ENCODE measurements at regions not wholly inside any gene's neighbourhood (a gene's known extent, or its start where the extent isn't known, plus 50 kb on each side); places are given as distances from the start of the nearest gene placed in this dataset.

DNA sequence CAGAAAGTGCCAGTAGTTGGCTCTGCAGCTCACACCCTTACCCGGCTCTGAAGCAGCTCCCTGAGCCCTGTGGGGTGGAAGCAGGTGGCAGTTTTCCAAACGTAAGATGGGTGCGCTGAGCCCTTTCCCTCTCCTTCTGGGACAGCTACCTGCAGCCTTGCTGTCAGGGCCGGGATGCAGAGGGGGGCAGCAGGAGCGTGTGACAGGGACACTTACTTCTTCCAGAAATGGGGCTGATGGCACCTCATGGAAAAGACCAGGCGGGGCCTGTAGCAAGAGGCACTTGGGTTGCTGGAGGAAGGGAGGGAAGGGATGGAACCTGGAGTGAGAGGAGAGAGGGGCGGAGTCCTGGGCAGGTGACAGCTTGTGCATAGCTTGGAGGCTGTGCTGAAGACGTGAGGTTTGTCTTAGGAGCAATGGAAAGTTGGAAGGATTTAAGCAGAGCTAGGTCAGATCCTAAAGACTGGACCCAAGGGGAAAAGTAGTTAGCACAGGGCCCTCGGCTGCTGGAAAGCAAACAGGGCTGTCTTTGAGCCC is 216.8 kb upstream of the RPL38 start:
- no peak for DNase-seq
- H3K27me3 ChIP-seq (ENCODE audit: insufficient read depth, low read depth, severe bottlenecking): no peaks in the 10 kb centered on the region
- no peaks in the 10 kb centered on the region for H3K9me3 ChIP-seq (ENCODE audit: severe bottlenecking)
- no peak overlapping the region for H3K4me3 ChIP-seq (ENCODE audit: low read depth, low read length)
- no peaks in the 10 kb centered on the region for H3K36me3 ChIP-seq
- TF ChIP-seq CTCF (IDR thresholded peaks at IDR 0.05; ENCODE audit: low read depth, low read length): no peak
- no peak overlapping the region for H3K27ac ChIP-seq

- Histone ChIP-seq H3K9me3 (ENCODE audit: severe bottlenecking) (no peaks in the 10 kb centered on the region), H3K27me3 (ENCODE audit: insufficient read depth, low read depth, severe bottlenecking) (no peaks in the 10 kb centered on the region), H3K36me3 (no peaks in the 10 kb centered on the region), H3K27ac (no peak overlapping the region), H3K4me3 (ENCODE audit: low read depth, low read length) (no peak overlapping the region)
- no peak for TF ChIP-seq CTCF (IDR thresholded peaks at IDR 0.05; ENCODE audit: low read depth, low read length)
- no peak for DNase-seq
These were observed 216.1 kb upstream of the RPL38 start for GRCh38 chr17:73987395-73987794.

DNA sequence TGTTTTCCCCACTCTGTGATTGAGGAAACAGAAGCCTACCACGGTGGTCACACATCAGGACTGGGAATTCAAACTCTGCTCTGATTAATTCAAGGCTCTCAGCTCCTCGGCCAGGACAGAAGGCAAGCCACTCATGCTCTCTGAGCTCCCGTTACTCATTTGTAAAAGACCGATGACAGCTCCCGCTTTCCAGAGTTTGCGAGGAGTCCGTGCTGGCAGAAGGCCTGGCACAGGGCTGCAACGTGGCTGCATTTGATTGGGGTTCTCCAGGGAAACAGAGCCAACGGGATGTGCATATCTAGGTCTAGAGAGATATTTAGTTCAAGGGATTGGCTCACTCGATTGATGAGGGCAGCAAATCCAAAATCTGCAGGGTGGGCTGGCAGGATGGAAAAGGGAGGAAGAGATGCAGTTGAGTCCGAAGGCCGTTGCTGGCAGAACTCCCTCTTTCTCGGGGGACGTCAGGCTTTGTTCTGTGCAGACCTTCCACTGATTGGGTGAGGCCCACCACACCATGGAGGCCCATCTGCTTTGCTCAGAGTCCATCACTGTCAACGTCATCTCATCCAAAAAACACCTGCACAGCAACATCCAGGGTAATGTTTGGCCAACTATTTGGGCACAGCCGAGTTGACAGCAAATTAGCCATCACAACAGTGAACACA is 215.5 kb upstream of the RPL38 start:
- H3K9me3 ChIP-seq (ENCODE audit: severe bottlenecking): no peaks in the 10 kb centered on the region
- H3K36me3 ChIP-seq: no peaks in the 10 kb centered on the region
- no peak for DNase-seq
- H3K27me3 ChIP-seq (ENCODE audit: insufficient read depth, low read depth, severe bottlenecking): no peaks in the 10 kb centered on the region
- no peak overlapping the region for H3K4me3 ChIP-seq (ENCODE audit: low read depth, low read length)
- H3K27ac ChIP-seq: no peak overlapping the region
- no peak for TF ChIP-seq CTCF (IDR thresholded peaks at IDR 0.05; ENCODE audit: low read depth, low read length)

DNA sequence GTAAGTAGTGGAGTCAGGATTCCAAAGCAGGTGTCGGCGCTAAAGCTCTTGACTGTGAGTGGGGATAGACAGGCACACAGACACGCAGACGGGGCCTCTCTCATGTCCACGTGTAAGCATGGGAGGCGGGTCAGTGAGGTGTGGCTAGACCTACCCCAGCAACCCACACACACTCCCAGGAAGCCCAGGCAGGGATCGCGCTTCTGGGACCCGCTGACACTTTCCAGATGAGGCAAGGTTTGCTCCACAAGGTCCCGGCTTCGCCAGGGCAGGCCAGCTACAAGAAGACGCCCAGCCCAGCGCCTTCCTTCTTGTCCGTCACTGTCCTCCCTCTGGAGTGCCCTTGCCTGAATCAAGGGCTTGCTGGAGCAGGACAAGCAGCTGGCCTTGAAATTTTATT is 213.8 kb upstream of the RPL38 start:
- Histone ChIP-seq H3K27me3 (ENCODE audit: insufficient read depth, low read depth, severe bottlenecking) (no peaks in the 10 kb centered on the region), H3K9me3 (ENCODE audit: severe bottlenecking) (no peaks in the 10 kb centered on the region), H3K36me3 (no peaks in the 10 kb centered on the region), H3K27ac (no peak overlapping the region), H3K4me3 (ENCODE audit: low read depth, low read length) (no peak overlapping the region)
- TF ChIP-seq CTCF (IDR thresholded peaks at IDR 0.05; ENCODE audit: low read depth, low read length): no peak
- DNase-seq: no peak

DNA sequence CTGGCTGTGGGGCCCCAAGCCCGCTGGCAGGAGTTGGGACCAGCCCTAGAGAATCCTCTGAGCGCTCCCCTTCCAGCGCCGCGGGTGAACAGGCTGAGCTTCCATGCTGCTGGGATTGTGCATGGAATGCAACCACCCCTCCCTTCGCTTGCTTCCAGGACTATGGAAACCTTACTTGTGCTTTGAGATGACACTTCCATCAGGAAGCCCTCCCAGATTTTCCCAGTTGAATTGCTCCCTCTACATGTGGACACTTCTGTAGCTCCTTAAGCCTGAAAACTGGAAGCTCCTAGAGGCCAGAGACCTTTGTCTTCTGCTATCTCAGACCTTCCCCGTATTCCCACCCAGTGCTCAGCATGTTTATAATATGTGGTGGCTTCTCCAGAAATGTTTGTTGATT is 213.2 kb upstream of the RPL38 start:
- DNase-seq: no peak
- Histone ChIP-seq H3K4me3 (ENCODE audit: low read depth, low read length) (no peak overlapping the region), H3K9me3 (ENCODE audit: severe bottlenecking) (no peaks in the 10 kb centered on the region), H3K27ac (no peak overlapping the region), H3K27me3 (ENCODE audit: insufficient read depth, low read depth, severe bottlenecking) (no peaks in the 10 kb centered on the region), H3K36me3 (no peaks in the 10 kb centered on the region)
- TF ChIP-seq CTCF (IDR thresholded peaks at IDR 0.05; ENCODE audit: low read depth, low read length): no peak

DNA sequence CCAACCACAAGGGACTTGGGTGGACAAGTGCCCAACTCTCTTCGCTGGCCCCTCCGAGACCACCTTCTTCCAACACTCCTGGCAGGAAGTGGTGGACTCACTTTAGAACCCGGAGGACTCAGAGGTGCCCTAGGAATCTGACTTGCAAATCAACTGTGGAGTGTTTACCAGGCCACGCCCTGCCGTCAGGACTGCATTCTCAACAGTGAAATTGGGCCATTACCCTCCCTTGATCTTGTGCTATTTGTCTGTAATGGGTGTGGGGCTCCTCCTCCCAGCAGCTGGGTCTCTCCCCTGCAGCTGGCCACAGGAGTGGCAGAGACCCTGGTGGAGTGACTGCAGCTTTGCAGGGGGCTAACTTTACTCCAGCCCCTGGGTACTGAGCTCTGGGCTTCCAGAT is 212.2 kb upstream of the RPL38 start:
- no peaks in the 10 kb centered on the region for H3K27me3 ChIP-seq (ENCODE audit: insufficient read depth, low read depth, severe bottlenecking)
- no peak for DNase-seq
- TF ChIP-seq CTCF (IDR thresholded peaks at IDR 0.05; ENCODE audit: low read depth, low read length): no peak
- H3K27ac ChIP-seq: no peak overlapping the region
- no peaks in the 10 kb centered on the region for H3K9me3 ChIP-seq (ENCODE audit: severe bottlenecking)
- H3K4me3 ChIP-seq (ENCODE audit: low read depth, low read length): no peak overlapping the region
- H3K36me3 ChIP-seq: no peaks in the 10 kb centered on the region
